GM18507 (cell line): ENCODE measurements at regions not wholly inside any gene's neighbourhood (a gene's known extent, or its start where the extent isn't known, plus 50 kb on each side); places are given as distances from the start of the nearest gene placed in this dataset.
"Not testable (repeated sequence)": the region's sequence is repeated elsewhere in the genome, so short reads cannot be mapped to it uniquely, and the experiment has no call there.

ENCODE experiments used
- DNase-seq: peaks from one replicate; pipeline ENCODE4 v3.0.0; 2011; ENCODE audit warnings: low read depth; ENCODE audit not compliant: insufficient read length; ENCODE audit errors: extremely low spot score
- FAIRE-seq: peaks from 2 replicates; lab custom pipeline; 2011; peaks lifted over from hg19 to GRCh38; lab: Jason Lieb, UNC

DNA sequence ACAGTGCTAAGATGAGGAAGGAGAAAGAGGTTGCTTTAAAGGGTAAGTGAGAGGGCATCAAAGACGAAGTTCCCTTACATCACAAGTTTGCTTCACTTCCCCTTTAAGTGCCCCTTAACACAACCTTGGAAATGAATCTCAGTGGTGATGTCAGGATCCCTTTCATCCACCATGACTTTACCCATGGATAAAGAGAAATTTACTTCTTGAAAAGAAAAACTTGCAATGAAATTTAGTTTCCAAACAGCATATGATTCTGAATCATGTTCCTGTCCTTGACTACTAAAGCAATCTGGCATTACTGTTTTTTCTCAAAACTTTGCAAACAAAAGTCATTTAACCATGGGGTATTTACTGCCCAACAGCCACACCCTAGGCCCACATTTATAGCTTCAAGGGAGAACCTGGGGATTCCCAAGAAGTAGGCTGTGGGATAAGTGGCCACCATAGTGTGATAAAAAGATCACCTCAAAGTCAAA is 135.9 kb downstream of the ITGB8 start:
- FAIRE-seq (peak; percentile 5), DNase-seq (no peak)

DNA sequence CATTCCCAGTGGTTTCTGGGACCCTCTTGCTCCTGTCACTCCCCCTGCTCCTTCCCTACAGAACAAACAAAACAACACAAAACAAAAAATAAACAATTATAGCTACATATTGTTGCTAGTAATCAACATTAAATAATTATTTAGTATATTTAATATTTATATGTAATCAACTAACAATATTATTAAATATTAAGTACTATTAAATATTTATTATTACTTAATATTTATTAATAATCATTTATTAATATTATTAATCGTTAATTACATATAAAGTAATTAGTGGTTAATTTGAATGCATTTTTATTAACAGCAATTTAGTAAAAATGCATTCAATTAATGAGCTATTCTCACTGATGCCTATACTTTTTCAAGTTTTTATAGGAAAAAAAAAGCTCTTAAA is 139.4 kb downstream of the ITGB8 start:
- no peak for FAIRE-seq
- DNase-seq, result no peak

GRCh38 chr7:20470726-20471125 is 140.0 kb downstream of the ITGB8 start:
- DNase-seq (no peak), FAIRE-seq (no peak)

DNA sequence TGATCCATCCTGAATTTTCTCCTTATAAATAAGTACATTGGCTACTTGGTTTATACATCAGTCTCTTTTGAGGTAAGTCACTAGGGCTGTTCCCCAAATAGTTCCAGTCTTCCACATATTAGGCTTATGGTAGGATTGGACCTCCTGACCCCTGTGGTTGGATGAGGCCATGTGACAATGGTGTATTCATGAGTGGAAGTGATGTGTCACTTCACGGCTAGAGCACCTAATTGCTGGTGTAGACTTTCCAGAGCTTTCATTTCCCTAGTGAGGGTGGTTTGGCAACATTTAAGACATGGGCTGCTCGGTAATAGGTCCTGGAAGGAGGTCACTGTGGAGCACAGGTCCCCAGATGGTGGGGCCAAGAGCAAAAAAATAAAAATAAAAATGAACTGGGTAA is 141.2 kb upstream of the ABCB5 start:
- FAIRE-seq (no peak), DNase-seq (no peak)

- DNase-seq (no peak), FAIRE-seq (no peak)
These were observed 139.7 kb upstream of the ABCB5 start for GRCh38 chr7:20475756-20476155.

GRCh38 chr7:20477067-20477466 is 138.4 kb upstream of the ABCB5 start:
- FAIRE-seq (no peak), DNase-seq (no peak)

- FAIRE-seq, result no peak
- no peak for DNase-seq
These were observed 135.8 kb upstream of the ABCB5 start for GRCh38 chr7:20479706-20480105.

- FAIRE-seq (no peak), DNase-seq (no peak)
These were observed 133.4 kb upstream of the ABCB5 start for GRCh38 chr7:20482071-20482470.

GRCh38 chr7:20484356-20484755 is 131.1 kb upstream of the ABCB5 start:
- DNase-seq (no peak), FAIRE-seq (no peak)

DNA sequence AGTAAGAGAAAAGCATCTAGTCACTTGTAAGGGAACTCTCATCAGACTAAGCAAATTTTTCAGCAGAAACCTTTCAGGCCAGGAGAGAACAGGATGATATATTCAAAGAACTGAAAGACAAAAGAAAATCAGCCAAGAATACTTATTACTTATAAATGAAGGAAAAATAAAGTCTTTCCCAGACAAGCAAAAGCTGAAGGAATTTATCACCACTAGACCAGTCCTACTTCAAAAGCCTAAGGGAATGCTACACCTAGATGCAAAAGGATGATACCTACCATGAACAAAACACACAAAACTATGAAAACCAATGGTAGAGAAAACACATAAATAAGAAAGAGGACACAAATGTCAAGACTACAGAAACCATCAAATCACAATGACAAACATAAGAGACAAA is 126.6 kb upstream of the ABCB5 start:
- FAIRE-seq (no peak), DNase-seq (no peak)

GRCh38 chr7:20491284-20491683 is 124.2 kb upstream of the ABCB5 start:
- FAIRE-seq (no peak), DNase-seq (no peak)

- FAIRE-seq (no peak), DNase-seq (no peak)
These were observed 120.9 kb upstream of the ABCB5 start for GRCh38 chr7:20494566-20494965.

DNA sequence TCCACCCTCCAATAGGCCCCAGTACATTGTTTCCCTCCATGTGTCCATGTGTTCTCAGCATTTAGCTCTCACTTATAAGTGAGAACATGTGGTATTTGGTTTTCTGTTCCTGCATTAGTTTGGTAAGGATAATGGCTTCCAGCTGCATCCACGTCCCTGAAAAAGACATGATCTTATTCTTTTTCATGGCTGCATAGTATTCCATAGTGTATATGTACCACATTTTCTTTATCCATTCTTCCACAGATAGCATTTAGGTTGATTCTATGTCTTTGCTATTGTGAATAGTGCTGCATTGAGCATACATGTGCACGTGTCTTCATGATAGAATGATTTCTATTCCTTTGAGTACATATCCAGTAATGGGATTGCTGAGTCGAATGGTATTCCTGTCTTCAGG is 114.0 kb upstream of the ABCB5 start:
- FAIRE-seq, result not testable (repeated sequence)

GRCh38 chr7:20503278-20503950 is 112.1 kb upstream of the ABCB5 start:
- FAIRE-seq, result no peak
- DNase-seq, result no peak

More for the DNA sequence above, 114.0 kb upstream of the ABCB5 start:
- DNase-seq, result not testable (repeated sequence)

DNA sequence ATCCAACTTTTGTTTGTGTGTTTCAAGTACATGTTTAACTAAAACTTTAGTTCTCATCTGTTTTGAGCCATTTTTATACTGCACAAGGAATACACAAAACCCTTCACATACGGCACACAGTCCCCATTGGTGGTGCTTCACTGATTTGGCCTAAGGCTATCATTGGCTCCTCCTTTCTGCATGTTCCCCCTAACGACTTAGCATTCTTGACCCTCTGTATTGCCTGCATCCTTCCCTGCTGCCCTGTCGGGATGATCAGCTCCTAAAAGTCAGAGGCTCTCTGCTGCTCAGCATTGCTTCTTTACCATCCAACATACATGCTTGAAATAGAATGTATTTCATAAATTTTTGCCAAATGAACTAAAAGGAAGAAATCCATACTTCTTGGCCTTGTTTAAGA is 111.4 kb upstream of the ABCB5 start:
- DNase-seq (no peak), FAIRE-seq (no peak)

GRCh38 chr7:20506175-20506574 is 109.3 kb upstream of the ABCB5 start:
- DNase-seq (no peak), FAIRE-seq (no peak)

DNA sequence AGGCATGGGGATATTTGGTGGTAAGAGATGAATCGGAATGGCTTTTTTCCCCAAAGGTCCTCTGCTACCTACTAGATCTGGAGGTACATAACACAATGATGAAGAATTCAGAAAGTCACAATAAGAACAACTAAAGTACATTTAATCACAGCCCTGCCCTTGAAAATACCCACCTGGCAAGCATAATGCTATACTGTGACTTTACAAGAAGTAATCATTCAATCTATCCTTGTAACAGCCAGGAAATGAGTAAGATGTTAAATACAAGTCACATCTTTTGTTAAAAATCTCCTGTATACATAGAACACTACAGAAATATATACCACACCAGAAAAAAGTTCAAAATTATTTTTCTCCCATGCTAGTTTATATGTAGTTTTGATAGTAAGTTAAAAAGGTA is 108.3 kb upstream of the ABCB5 start:
- DNase-seq (no peak), FAIRE-seq (no peak)

GRCh38 chr7:20508109-20508508 is 107.4 kb upstream of the ABCB5 start:
- no peak for DNase-seq
- no peak for FAIRE-seq

DNA sequence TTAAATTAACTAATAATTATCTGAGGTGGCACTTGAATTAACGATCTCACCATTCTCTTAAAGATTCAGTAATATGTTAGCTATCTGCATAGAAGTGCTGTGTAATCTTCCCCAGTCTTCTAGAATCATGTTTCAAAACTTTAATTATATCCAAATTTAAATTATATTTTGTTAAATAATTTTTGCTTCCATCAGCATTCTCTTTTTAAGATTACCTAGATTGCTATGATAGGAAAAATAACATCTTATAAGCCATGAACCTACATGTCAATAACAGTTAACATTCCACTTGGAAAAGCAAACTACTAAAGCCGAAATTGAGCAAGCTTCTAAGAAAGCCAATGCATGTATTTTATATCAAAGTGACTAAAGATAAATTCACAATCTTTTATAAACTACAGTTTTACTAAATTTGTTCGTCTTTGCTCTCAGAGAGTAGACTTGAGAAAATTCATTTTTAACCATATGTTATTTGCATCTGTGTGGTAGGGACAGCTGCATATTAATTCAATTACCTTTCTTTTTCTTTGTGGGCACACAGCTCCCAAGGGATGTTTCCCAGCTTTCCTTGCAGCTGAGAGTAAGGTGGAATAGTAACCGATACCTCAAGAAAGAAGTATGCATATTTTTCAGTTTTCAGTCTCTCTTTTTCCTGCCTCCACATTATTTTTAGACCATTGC is 105.4 kb upstream of the ABCB5 start:
- DNase-seq, result no peak
- no peak for FAIRE-seq

GRCh38 chr7:20510573-20510900 is 104.9 kb upstream of the ABCB5 start:
- DNase-seq (no peak), FAIRE-seq (no peak)

DNA sequence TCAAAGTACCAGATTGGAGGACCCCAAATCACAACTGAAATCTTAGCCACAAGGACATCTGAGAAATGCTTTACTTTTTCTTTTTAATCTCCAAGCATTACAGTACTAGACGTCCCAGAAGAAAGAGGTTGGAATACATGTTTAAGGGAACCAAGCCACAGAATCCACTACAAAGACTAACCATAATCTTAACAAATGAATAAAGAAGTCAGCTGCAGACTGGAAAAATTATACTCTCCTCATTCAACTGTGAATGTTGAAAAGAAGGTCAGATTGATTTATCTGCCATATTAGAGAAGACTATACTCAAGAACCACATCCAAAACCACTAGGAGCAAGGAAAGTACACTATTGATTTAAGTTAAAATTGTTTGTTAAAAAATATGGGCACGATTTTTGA is 102.1 kb upstream of the ABCB5 start:
- FAIRE-seq (no peak), DNase-seq (no peak)
